ENCODE measurements at regions not wholly inside any gene's neighbourhood (a gene's known extent, or its start where the extent isn't known, plus 50 kb on each side); places are given as distances from the start of the nearest gene placed in this dataset.

GRCh38 chr11:112735470-112735869 lies 225.8 kb upstream of the NCAM1 start:
- H3K9me3 ChIP-seq: no peaks in the 10 kb centered on the region

GRCh38 chr11:112744041-112744440 lies 217.2 kb upstream of the NCAM1 start:
- H3K27me3 ChIP-seq: no peaks in the 10 kb centered on the region
- intact Hi-C loops (cut with DNase I; ENCODE audit: low total_unique reads): no loop called here
- WGBS, 2 donors (ENCODE audit: low coverage in 1 of 2): 14 to 48% methylated on average over 1 to 2 of the region's 2 CpGs
- in situ Hi-C loops (cut with MboI; ENCODE audit: low pct_ligation_motif_present in 1 of 4, low pct_unique_long_range_greater_than_20kb in 1 of 4, low sequenced_read_pairs in 3 of 4): no loop called here
- no peak overlapping the region for H3K27ac ChIP-seq
- no peaks in the 10 kb centered on the region for H3K4me1 ChIP-seq
- no peaks in the 10 kb centered on the region for H3K9me3 ChIP-seq
- TF ChIP-seq POLR2AphosphoS5 (IDR thresholded peaks at IDR 0.05): no peak
- no peak for TF ChIP-seq POLR2A (IDR thresholded peaks at IDR 0.05)
- TF ChIP-seq EP300 (IDR thresholded peaks at IDR 0.05; ENCODE audit: low read depth): no peak
- TF ChIP-seq CTCF (IDR thresholded peaks at IDR 0.05): no peak
- DNase-seq: no peak
- no peak overlapping the region for H3K4me3 ChIP-seq
- no peaks in the 10 kb centered on the region for H3K36me3 ChIP-seq

More at GRCh38 chr11:112735470-112735869, 225.8 kb upstream of the NCAM1 start:
- no peaks in the 10 kb centered on the region for H3K4me1 ChIP-seq
- H3K4me3 ChIP-seq: no peak overlapping the region
- in situ Hi-C loops (cut with MboI; ENCODE audit: low pct_ligation_motif_present in 1 of 4, low pct_unique_long_range_greater_than_20kb in 1 of 4, low sequenced_read_pairs in 3 of 4) (no loop called here), intact Hi-C loops (cut with DNase I; ENCODE audit: low total_unique reads) (no loop called here)
- no peak for DNase-seq
- 17 to 78% methylated on average over 2 of the region's 2 CpGs for WGBS, 2 donors (ENCODE audit: low coverage in 1 of 2)
- no peak overlapping the region for H3K27ac ChIP-seq
- H3K36me3 ChIP-seq: no peaks in the 10 kb centered on the region
- H3K27me3 ChIP-seq: no peaks in the 10 kb centered on the region
- TF ChIP-seq POLR2A (IDR thresholded peaks at IDR 0.05) (no peak), EP300 (IDR thresholded peaks at IDR 0.05; ENCODE audit: low read depth) (no peak), CTCF (IDR thresholded peaks at IDR 0.05) (no peak), POLR2AphosphoS5 (IDR thresholded peaks at IDR 0.05) (no peak)

- Histone ChIP-seq H3K36me3 (no peaks in the 10 kb centered on the region), H3K4me1 (no peaks in the 10 kb centered on the region), H3K4me3 (no peak overlapping the region), H3K27me3 (no peaks in the 10 kb centered on the region), H3K9me3 (no peaks in the 10 kb centered on the region), H3K27ac (no peak overlapping the region)
- no peak for DNase-seq
- intact Hi-C loops (cut with DNase I; ENCODE audit: low total_unique reads) (no loop called here), in situ Hi-C loops (cut with MboI; ENCODE audit: low pct_ligation_motif_present in 1 of 4, low pct_unique_long_range_greater_than_20kb in 1 of 4, low sequenced_read_pairs in 3 of 4) (no loop called here)
- WGBS, 2 donors (ENCODE audit: low coverage in 1 of 2): 66 to 100% methylated on average over 1 to 6 of the region's 6 CpGs
- no peak for TF ChIP-seq EP300 (IDR thresholded peaks at IDR 0.05; ENCODE audit: low read depth)
- no peak for TF ChIP-seq POLR2A (IDR thresholded peaks at IDR 0.05)
- no peak for TF ChIP-seq POLR2AphosphoS5 (IDR thresholded peaks at IDR 0.05)
- TF ChIP-seq CTCF (IDR thresholded peaks at IDR 0.05): no peak
Observed at GRCh38 chr11:112745973-112746372, 215.2 kb upstream of the NCAM1 start.

- Histone ChIP-seq H3K9me3 (no peaks in the 10 kb centered on the region), H3K27me3 (no peaks in the 10 kb centered on the region)
- DNase-seq: no peak
Observed at GRCh38 chr11:112748252-112748651, 213.0 kb upstream of the NCAM1 start.

More at GRCh38 chr11:112748252-112748651, 213.0 kb upstream of the NCAM1 start:
- in situ Hi-C loops (cut with MboI; ENCODE audit: low pct_ligation_motif_present in 1 of 4, low pct_unique_long_range_greater_than_20kb in 1 of 4, low sequenced_read_pairs in 3 of 4): no loop called here
- TF ChIP-seq EP300 (IDR thresholded peaks at IDR 0.05; ENCODE audit: low read depth) (no peak), CTCF (IDR thresholded peaks at IDR 0.05) (no peak), POLR2A (IDR thresholded peaks at IDR 0.05) (no peak), POLR2AphosphoS5 (IDR thresholded peaks at IDR 0.05) (no peak)
- Histone ChIP-seq H3K4me1 (no peaks in the 10 kb centered on the region), H3K4me3 (no peak overlapping the region), H3K27ac (no peak overlapping the region), H3K36me3 (no peaks in the 10 kb centered on the region)
- intact Hi-C loops (cut with DNase I; ENCODE audit: low total_unique reads): no loop called here
- 58 to 73% methylated on average over 2 to 5 of the region's 5 CpGs for WGBS, 2 donors (ENCODE audit: low coverage in 1 of 2)

Measured in transverse colon (tissue), 4 donors.